ENCODE measurements at regions not wholly inside any gene's neighbourhood (a gene's known extent, or its start where the extent isn't known, plus 50 kb on each side); places are given as distances from the start of the nearest gene placed in this dataset.

GRCh38 chr6:81380718-81381338 lies 371.7 kb downstream of the TENT5A start:
- POLR2A ChIA-PET, result interaction anchor here (0.6 kb wide), 1 partner anchor 372 kb away, joined by 4 read pairs; no protein-coding TSS in a partner anchor

GRCh38 chr6:81376745-81377144 lies 375.7 kb downstream of the TENT5A start:
- Histone ChIP-seq H3K9ac (no peak overlapping the region), H3K9me2 (no peaks in the 10 kb centered on the region), H3K4me1 (ENCODE audit: control insufficient read depth in 1 of 2, insufficient read depth in 2 of 2, low read depth in 1 of 2, low read length in 1 of 2) (peaks cover 0 to 3% of the 10 kb centered on the region in 2 experiments; a peak in 1 of 4 replicates), H3K79me2 (ENCODE audit: insufficient read depth) (no peaks in the 10 kb centered on the region), H2AFZ (ENCODE audit: low read depth) (no peak overlapping the region), H4K20me1 (ENCODE audit: insufficient read depth) (no peaks in the 10 kb centered on the region), H3K4me2 (no peak overlapping the region), H3K9me3 (0 out of 2 replicates have a peak, but pooled peaks cover 3% of the 10 kb centered on the region), H3F3A (replicated peaks; ENCODE audit: insufficient read depth) (no peaks in the 10 kb centered on the region), H3K36me3 (replicated peaks in 1 of 2; ENCODE audit: control insufficient read depth in 1 of 2, insufficient read depth in 2 of 2, low read length in 1 of 2) (no peaks in the 10 kb centered on the region), H3K4me3 (ENCODE audit: low read depth in 2 of 2, low read length in 1 of 2) (no peak overlapping the region), H3K27me3 (ENCODE audit: insufficient read depth) (no peaks in the 10 kb centered on the region), H3K27ac (ENCODE audit: low read depth in 2 of 2, low read length in 1 of 2) (no peak overlapping the region)
- ChIA-PET POLR2A (no interaction called here), CTCF (no interaction called here)
- WGBS (ENCODE audit: low lambda C conversion rate), result 73% methylated on average over 5 of the region's 5 CpGs
- TF ChIP-seq FOXJ3 (CRISPR knock-in tag; IDR thresholded peaks at IDR 0.05), result 0 out of 2 replicates have a peak, but pooled peaks have one; percentile 18
- peak; percentile 20; the same call in 1 of the 2 replicates for TF ChIP-seq GATA2 (CRISPR knock-in tag; IDR thresholded peaks at IDR 0.05)
- TF ChIP-seq TAF1 (IDR thresholded peaks at IDR 0.05; ENCODE audit: borderline replicate concordance, low read depth, low read length), result no peak
- no peak for DNase-seq

More at GRCh38 chr6:81380718-81381338, 371.7 kb downstream of the TENT5A start:
- Histone ChIP-seq H2AFZ (ENCODE audit: low read depth) (no peak overlapping the region), H4K20me1 (ENCODE audit: insufficient read depth) (no peaks in the 10 kb centered on the region), H3K9ac (no peak overlapping the region), H3K79me2 (ENCODE audit: insufficient read depth) (no peaks in the 10 kb centered on the region), H3K27ac (ENCODE audit: low read depth in 2 of 2, low read length in 1 of 2) (no peak overlapping the region), H3K4me1 (ENCODE audit: control insufficient read depth in 1 of 2, insufficient read depth in 2 of 2, low read depth in 1 of 2, low read length in 1 of 2) (peaks cover 0 to 3% of the 10 kb centered on the region in 2 experiments; a peak in 2 of 4 replicates), H3K9me3 (0 out of 2 replicates have a peak, but pooled peaks cover 3% of the 10 kb centered on the region), H3K4me3 (ENCODE audit: low read depth in 2 of 2, low read length in 1 of 2) (no peak overlapping the region), H3K4me2 (no peak overlapping the region), H3F3A (replicated peaks; ENCODE audit: insufficient read depth) (no peaks in the 10 kb centered on the region), H3K36me3 (replicated peaks in 1 of 2; ENCODE audit: control insufficient read depth in 1 of 2, insufficient read depth in 2 of 2, low read length in 1 of 2) (no peaks in the 10 kb centered on the region), H3K9me2 (no peaks in the 10 kb centered on the region), H3K27me3 (ENCODE audit: insufficient read depth) (no peaks in the 10 kb centered on the region)
- CTCF ChIA-PET, result interaction anchor here (0.6 to 0.8 kb wide), 2 partner anchors 245 to 378 kb away, joined by 3 to 4 read pairs; no protein-coding TSS in a partner anchor
- TF ChIP-seq NFIC (IDR thresholded peaks at IDR 0.05; ENCODE audit: borderline replicate concordance) (no peak), TCF12 (IDR thresholded peaks at IDR 0.05) (no peak), FOXJ3 (CRISPR knock-in tag; IDR thresholded peaks at IDR 0.05) (no peak), MAX (IDR thresholded peaks at IDR 0.05; ENCODE audit: low read depth) (no peak), POLR2AphosphoS5 (IDR thresholded peaks at IDR 0.05; ENCODE audit: low read depth, low read length) (no peak), RCOR1 (IDR thresholded peaks at IDR 0.05; ENCODE audit: low read length) (no peak), IRF3 (IDR thresholded peaks at IDR 0.05; ENCODE audit: low read depth, low read length) (no peak), NRF1 (IDR thresholded peaks at IDR 0.05; ENCODE audit: low read depth, low read length) (no peak), MEF2A (IDR thresholded peaks at IDR 0.05; ENCODE audit: borderline replicate concordance, low read depth) (no peak)
- no peak for DNase-seq
- 94% methylated on average over 1 of the region's 1 CpG for WGBS (ENCODE audit: low lambda C conversion rate)
